ENCODE measurements at regions not wholly inside any gene's neighbourhood (a gene's known extent, or its start where the extent isn't known, plus 50 kb on each side); places are given as distances from the start of the nearest gene placed in this dataset.
A peak's percentile ranks its signal among the peaks of the same experiment; 100 is the strongest.
"Not testable (repeated sequence)": the region's sequence is repeated elsewhere in the genome, so short reads cannot be mapped to it uniquely, and the experiment has no call there.

DNA sequence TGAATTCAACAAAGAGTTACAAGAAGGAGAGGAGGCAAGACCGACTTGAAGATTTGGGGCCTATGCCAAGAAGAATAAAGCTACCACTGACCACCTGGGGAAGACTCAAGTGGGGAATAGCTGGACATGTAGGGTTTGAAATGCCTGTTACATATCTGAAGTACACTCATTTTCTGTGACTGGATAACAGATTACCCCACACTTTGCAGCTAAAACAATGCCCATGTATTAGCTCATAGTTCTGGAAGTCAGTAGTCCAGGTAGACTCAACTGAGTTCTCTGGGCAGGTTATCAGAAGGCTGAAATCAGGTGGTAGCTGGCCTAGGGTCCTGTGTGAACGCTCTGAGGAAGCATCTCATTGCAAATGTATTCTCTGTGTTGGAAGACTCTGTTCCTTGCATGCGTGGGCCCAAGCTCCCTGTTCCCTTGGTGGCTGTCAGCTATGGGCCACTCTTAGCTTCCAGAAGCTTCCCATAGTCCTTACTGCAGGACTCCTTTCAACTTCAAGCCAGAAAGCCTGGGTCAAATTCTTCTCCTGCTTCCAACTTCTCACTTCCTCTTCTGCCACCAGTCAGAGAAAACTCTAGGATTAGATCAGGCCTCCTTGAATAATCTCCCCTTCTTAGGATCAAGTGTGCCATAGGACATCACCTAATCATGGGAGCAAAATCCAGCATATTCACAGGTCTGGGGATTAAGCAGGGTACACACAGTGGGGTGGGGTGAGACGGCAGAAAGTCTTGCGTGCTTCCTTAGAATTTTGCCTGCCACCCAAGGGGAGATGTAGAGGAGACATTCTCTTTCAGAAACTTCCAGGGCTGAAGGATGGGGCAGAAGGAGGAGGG lies 187.8 kb downstream of the SHQ1 start:
- no peak for DNase-seq (ENCODE audit: low read depth)

DNA sequence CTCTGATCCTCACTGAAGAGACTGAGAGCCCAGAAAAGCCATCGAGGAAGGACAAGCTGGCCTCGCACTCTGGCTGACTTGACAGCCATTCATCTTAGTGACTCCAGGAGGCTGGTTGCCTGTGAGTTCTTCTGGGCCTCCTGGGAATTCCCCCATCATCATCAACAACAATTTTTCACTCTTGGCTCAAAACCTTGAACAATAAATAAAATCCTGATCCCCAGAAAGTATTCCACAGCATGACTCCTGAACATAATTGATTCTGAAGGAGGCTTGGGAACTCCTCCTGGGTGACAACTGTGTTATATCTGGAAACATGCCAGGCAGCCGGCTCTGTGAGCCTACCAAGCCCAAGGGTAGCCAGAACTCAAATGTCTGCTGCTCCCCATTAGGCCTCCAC lies 188.6 kb downstream of the SHQ1 start:
- no peak for DNase-seq (ENCODE audit: low read depth)

GRCh38 chr3:72659188-72659587 lies 189.1 kb downstream of the SHQ1 start:
- DNase-seq (ENCODE audit: low read depth) = no peak

DNA sequence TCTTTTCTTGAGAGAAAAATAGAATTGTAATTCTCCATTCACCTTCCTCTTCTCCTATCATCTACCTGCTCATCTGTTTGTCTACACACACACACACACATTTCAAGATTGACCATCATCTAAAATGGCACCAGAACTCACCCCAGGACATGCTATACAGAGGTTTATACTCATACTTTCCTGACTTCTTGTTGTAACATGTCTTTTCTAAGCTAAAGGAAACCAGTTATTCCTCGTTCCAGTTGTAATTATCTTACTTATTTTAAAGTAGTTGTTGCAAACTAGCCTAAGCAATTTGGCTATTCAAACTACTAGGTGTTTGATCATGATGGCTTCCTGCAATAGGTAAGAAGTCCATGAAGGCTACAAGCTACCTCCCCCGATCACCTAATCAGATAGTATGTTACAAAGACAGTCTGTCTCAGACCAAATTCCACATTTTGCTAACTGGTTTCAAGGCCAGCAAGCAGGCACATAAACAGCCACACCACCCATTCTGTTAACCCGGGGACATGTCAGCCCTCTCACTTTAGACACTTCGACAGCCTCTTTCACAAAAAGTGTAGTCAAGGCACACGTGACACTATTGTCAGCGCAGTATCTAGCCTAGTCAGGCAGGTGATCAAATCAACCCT lies 189.7 kb downstream of the SHQ1 start:
- DNase-seq (ENCODE audit: low read depth) = no peak

- no peak for DNase-seq (ENCODE audit: low read depth)
Measured at GRCh38 chr3:72657666-72658065, 190.6 kb downstream of the SHQ1 start.

DNA sequence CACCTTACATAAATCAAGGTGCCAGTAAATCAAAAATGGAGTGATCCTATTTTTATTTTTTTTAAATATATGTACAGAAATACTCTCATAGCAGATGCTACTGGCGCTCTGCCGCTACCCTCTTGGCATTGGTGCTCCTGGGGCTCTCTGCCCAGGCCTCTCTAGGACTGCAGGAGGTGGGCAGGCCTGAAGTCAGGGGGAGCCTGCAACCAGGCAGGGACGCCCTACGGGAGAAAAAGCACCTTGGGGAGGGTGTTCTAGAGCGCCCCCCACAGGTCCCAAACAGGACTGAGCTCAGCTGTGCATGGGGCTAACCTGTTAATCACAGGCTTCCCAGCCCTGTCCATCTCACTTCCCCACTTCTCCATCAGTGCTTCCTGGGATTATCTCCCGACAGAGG lies 192.5 kb downstream of the SHQ1 start:
- no peak for DNase-seq (ENCODE audit: low read depth)

DNA sequence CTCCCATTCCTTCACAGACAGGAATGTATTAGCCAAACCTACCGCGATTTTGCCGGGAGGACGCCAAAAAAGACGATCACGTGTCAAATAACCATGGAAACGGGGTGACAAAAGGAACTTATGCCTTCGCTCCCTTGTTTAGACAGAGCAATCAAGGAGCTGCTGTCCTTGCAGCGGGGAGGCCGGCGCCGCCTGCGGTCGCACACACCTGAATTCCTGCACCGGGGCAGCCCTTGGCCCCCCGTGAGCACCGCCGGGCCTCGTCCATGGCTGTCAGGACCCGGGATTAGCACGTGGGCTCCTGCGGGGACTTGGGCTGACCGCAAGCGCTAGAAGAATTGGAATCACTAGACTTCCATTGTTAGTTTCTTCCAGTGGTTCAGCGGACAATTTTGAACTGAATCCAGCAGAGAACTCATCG lies 193.1 kb downstream of the SHQ1 start:
- peak; percentile 11 for DNase-seq (ENCODE audit: low read depth)

DNA sequence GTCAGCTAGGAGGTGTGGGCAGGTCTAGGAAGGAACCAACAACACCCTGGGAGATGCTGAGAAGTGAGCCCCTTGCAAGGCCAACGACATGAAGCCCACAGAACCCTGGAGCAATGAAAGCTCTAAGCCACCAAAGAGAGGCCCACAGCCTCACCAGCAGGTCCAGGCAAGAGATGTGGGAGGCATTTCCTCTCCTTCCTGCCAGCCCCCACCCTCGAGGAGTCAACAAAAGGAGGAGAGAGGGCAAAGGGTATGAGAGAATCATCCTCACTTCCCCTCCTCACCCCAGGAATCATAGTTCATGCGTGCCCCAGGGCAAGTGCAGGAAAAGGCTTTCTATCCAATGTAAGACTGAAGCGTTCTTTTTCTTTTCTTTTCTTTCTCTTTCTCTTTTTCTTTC lies 195.8 kb downstream of the SHQ1 start:
- no peak for DNase-seq (ENCODE audit: low read depth)

DNA sequence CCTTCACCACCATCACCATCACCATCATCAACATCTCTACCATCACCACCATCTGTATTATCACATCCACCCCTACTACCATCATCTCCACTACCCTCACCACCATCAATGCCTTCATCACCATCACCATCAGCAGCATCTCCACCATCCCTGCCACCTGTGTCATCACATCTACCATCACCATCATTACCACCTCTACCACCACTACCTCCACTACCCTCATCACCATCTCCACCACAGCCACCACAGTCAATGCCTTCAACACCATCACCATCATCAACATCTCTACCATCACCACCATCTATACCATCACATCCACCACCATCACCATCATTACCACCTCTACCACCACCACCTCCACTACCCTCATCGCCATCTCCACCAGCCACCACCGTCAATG lies 196.7 kb downstream of the SHQ1 start:
- no peak for DNase-seq (ENCODE audit: low read depth)

DNA sequence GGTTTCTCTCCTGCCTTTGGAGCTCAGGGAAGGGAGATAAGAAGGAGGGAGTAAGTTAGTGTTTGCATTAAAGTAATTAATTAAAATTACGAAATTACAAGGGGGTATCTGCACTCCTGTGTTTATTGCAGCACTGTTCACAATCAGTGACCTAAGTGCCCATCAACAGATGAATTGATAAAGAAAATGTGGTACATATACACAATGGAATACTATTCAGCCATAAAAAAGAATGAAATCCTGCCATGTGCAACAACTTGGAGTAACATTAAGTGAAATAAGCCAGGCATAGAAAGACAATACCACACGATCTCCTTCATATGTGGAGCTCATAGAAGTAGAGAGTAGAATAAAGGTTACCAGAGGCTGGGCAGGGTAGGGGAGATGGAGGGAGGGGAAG lies 202.0 kb downstream of the SHQ1 start:
- DNase-seq (ENCODE audit: low read depth) = no peak

GRCh38 chr3:72643635-72644034 lies 204.6 kb downstream of the SHQ1 start:
- DNase-seq (ENCODE audit: low read depth) = not testable (repeated sequence)

GRCh38 chr3:72641684-72642083 lies 206.6 kb downstream of the SHQ1 start:
- DNase-seq (ENCODE audit: low read depth) = no peak

DNA sequence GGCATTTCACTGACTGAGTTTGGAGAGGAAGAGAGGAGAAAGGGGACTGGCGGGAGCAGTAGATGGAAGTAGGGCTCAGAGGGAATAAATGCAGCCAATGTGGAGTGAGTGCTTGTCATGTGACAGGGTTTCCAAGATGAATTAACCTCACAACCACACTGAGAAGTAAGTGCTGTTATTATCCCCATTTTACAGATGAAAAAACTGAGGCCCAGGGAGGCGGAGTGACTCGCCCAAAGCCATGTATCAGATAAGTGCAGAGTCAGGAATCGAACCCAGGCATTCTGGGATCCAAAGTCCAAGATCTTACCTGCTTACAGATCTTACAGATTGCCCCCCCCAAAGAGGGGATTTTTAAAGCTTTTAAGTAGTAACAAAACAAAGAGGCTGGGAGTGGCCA lies 207.2 kb downstream of the SHQ1 start:
- DNase-seq (ENCODE audit: low read depth) = no peak

- DNase-seq (ENCODE audit: low read depth) = no peak
Measured at GRCh38 chr3:72636969-72637597, 211.2 kb downstream of the SHQ1 start.

DNA sequence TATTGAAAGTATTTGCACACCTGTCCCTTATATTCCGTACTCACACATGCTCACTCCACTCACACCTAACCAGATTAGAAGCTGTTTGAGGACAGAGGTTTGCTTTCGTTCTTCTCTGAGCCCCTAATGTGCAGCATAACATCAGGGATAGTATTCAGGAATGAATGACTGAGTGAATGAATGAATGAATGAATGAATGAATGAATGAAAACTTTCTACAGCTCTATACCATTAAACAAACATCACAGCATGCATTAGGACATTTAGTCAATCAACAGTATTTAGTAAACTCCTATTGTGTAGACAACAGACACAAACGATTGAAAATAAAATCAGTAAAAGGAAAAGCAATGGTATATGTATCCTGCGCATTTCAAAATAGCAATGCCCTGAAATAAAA lies 212.7 kb downstream of the SHQ1 start:
- no peak for DNase-seq (ENCODE audit: low read depth)

GRCh38 chr3:72634128-72634527 lies 214.1 kb downstream of the SHQ1 start:
- no peak for DNase-seq (ENCODE audit: low read depth)

- no peak for DNase-seq (ENCODE audit: low read depth)
Measured at GRCh38 chr3:72633534-72633933, 214.7 kb downstream of the SHQ1 start.

DNA sequence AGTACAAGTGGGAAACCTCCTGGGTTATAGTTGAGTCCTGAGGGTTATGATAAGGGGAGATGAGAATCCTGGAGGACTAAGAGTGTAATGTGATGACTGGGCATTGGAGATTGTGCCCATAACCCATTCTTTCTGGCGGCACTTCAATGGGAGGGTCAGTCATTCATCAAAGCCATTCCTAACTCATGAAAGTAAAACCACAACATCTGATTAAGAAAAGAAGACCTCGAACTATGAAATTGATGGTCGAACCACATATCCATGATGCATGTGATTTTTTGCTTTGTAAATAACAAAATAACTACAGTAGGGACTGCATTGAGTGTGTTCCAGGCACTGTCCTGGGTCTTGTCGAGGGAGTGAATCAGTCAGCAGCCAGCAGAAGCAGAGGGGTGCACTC lies 215.1 kb downstream of the SHQ1 start:
- peak; percentile 12 for DNase-seq (ENCODE audit: low read depth)

- DNase-seq (ENCODE audit: low read depth) = peak; percentile 7
Measured at GRCh38 chr3:72632129-72632528, 216.1 kb downstream of the SHQ1 start.

GRCh38 chr3:72630969-72631344 lies 217.3 kb downstream of the SHQ1 start:
- DNase-seq (ENCODE audit: low read depth) = no peak

DNA sequence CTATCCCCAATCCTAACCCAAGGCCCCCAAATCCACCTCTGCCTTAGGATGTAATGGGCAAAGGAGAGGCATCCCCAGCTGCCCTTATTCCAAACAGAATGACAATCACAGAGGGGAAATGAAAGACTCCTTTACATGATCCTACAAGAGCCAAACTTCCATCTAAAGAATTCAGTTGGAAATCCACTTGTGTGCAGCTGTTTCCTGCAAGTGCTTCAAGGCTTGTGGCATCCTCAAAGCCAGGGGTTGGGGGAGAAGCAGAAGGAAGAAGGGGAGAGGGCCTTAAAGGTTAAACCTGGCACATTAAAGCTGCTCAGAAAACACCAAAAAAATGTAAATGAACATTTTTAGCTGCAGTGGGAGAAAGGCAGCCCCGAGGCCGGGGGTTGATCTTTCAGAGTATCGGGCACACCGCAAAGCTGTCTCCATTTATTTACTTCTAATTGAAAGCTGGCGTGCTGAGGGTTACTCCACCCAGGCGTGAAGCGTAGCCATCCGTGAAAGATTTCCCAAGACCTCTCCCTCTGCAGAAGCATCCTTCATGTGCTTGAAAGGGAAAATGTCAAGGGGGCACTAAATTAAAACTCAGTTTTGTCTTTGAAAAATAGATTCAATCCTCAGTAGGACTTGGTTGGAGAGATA lies 217.8 kb downstream of the SHQ1 start:
- DNase-seq (ENCODE audit: low read depth) = no peak

- peak; percentile 19 for DNase-seq (ENCODE audit: low read depth)
Measured at GRCh38 chr3:72629191-72629631, 219.0 kb downstream of the SHQ1 start.

DNA sequence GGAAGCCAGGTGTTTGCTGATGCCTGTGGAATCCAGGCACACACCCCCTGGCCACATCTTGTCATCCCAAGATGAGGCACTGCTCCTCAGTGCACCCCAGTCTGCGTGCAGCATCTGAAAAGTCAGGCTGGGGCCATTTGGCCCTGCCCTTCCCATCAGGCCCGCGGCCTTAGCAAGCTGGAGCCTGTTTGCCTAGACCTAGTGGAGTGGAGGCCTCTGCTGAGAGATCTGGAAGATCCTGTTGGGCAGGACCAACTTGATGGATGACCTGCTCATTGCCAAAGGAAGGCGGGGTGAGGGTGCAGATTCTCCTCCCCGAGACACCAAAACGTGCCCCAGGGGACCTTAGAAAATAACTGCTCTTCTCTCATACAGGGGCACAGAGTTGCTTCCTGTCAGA lies 220.2 kb downstream of the SHQ1 start:
- DNase-seq (ENCODE audit: low read depth) = no peak
